ENCODE measurements at regions not wholly inside any gene's neighbourhood (a gene's known extent, or its start where the extent isn't known, plus 50 kb on each side); places are given as distances from the start of the nearest gene placed in this dataset.
A peak's percentile ranks its signal among the peaks of the same experiment; 100 is the strongest.

DNA sequence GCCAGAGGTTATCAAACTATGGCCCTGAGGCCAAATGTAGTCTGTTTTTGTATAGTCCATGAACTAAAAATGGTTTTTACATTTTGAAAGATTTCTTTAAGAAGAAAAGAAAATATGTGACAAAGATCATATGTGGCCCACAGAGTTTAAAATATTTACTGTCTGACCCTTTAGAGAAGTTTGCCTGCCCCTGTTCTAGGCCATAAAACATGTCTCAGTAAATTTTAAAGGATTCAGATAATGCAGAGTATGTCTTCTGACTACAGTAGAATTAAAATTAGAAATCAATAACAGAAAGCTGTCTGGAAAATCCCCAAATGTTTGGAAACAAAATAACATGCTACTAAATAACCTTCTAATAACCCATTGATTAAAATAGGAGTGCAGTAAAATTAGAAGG, 86.3 kb downstream of the KCNRG start:
- no peak for DNase-seq (ENCODE audit: low read depth in 2 of 2)

GRCh38 chr13:50104493-50104892, 89.2 kb downstream of the KCNRG start:
- no peak for DNase-seq (ENCODE audit: low read depth in 2 of 2)

DNA sequence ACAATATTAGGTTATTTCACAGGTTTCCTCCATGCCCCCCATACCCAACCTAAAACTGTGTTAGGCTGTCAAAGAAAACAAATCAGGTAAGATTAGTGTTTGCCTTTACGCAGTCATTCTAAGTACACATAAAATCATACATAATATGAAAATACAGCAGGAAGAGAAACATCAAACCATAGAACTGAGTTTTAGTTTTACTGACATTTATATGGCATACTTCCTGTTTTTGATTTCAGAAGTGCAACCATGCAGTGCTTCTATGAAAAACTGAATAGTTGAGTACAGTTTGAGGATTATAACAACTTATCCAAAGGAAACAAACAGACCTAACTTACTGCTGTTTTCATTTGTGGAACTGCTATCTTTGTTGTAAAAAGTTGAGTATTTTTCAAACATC, 91.3 kb downstream of the KCNRG start:
- DNase-seq (ENCODE audit: low read depth in 2 of 2): no peak

GRCh38 chr13:50107205-50107604, 92.0 kb downstream of the KCNRG start:
- no peak for DNase-seq (ENCODE audit: low read depth in 2 of 2)

DNA sequence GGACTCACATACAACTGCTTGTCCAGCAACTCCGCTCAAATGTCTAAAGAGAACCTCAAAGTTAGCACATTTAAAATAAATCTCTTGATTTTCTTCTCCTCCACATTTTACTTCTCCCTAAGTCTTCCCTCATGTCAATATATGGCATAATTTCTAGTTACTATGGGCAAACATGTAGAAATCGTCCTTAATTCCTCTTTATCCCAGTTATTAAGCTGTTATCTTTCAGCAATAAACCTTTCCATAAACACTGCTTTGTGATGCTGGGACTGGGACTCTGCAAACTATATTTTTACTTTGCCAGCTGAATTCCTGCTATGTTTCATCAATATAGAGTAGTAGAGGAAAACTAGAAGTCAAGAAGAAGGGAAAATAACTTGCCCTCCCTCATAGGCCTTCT, 99.7 kb downstream of the KCNRG start:
- DNase-seq (ENCODE audit: low read depth in 2 of 2): no peak

DNA sequence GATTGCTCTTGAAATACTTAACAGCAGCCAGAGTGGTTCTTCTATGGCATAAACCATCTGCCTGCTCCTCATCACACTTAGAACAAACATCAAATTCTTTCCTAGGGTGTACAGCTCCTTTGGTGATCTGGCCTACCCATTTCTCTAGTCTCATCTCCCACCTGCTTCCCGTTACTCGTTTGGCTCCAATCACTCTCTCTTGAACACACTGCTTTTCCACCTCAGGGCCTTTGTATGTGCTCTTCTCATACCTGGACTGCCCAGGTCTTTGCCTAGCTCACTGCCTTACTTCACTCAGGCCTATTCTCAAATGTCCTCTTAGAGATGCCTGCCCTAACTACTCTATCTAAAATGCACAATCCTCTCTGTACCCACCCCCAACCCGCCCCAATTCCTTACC, 100.5 kb downstream of the KCNRG start:
- no peak for DNase-seq (ENCODE audit: low read depth in 2 of 2)

- no peak for DNase-seq (ENCODE audit: low read depth in 2 of 2)
These were observed 101.3 kb downstream of the KCNRG start for GRCh38 chr13:50116430-50116973.

DNA sequence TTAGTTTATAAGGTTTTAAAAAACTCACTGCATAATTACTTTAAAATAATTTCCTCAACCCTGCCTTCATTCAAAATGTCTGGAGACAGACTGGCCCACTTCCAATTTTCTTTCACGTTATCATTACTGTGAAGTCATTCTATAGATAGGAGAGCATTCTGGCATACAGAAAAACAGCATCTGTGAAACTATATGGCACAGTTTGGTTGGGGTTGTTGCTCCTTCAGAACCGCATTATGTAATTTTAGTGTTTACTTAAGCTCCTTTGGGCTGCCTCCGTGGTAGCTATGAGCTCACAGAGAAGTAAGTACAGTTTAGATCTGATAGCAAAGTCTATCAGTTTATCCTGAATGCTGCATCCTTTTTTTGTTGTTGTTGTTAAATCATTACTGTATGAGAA, 104.3 kb downstream of the KCNRG start:
- DNase-seq (ENCODE audit: low read depth in 2 of 2): no peak

- DNase-seq (ENCODE audit: low read depth in 2 of 2): no peak
These were observed 107.2 kb downstream of the KCNRG start for GRCh38 chr13:50122455-50122854.

DNA sequence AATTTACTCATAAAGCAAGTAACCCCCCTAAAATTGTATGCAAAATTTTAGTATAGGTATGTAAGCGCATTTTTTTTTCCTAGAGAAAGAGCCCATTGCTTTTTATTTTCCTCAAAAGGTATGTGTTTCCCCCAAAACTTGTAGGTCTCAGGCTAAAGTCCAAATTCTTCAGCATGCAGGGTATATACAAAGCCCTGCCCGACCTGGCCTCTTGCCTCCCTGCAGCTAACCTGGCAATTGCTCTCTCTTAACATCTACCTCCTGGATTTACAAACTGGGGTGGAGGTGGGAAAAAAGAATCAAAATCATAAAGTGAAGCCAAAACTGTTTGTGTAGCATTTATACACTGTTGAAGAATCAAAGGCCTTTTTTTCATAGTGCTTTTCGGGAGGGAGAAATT, 107.8 kb downstream of the KCNRG start:
- no peak for DNase-seq (ENCODE audit: low read depth in 2 of 2)

DNA sequence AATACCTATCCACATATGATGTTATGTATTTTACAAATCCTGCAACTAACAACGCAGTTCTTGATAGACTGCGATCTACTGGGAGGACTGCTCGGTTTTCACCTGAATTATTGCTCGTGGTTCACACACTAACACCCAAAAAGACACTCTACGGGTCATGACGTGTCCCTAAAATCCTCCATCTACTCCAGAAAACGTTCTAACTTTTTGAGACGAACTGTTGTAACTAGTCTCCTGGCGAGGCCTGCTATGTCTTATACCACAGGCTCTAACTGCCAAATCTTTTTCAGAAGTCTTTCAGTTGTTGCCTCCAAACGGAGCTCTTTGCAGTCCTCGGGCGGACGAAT, 108.2 kb downstream of the KCNRG start:
- no peak for DNase-seq (ENCODE audit: low read depth in 2 of 2)

- peak; percentile 49 to 61 for DNase-seq (ENCODE audit: low read depth in 2 of 2)
These were observed 108.8 kb downstream of the KCNRG start for GRCh38 chr13:50123862-50124535.

GRCh38 chr13:50124536-50125303, 109.5 kb downstream of the KCNRG start:
- DNase-seq (ENCODE audit: low read depth in 2 of 2): peak; percentile 85 to 86

DNA sequence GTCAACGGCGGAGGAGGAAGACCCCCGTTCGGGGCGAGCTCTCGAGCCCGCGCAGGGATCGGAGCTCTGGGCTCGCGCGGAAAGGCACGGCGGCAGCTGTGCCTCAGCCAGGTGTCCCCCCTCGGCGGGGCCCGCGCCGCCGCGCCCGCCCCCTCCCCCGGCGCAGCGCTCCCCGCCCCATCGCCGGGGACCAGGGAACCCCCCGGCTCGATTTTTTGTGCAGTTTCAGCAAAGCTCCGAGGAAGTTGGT, 110.0 kb downstream of the KCNRG start:
- no peak for DNase-seq (ENCODE audit: low read depth in 2 of 2)

DNA sequence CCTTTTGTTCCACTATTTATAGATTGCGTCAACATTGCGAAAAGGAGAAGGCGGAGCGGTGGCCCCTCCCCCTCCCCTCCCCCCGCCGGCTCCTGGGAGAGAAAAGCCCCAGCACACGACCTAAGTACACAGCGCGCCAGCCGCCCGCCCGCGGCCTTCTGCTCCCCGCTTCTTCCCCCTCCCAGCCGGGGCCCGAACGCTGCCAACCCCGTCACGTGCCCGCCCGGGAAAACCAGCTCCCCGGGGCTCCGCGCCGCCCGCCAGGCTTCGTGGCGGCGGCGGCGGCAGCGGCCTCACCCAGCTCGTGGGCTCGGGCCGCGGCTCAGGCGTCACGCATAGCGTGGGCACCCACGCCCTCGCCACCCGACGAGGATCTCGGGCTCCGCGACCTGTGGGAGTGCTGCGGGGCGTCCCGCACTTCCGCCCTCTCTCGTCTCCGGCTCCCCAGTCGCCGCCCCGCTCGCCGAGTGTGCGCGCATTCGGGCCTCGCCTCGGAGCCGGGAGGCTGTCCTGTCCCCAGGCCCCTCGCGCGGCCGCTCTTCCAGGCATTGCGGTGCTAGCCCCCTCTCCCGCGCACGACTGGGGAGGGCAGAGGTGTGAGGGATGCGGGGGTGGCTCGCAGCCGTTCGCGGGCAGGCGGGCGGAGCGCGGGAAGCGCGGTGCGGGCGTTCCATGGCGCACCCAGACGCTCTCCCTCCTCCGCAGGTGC, 110.5 kb downstream of the KCNRG start:
- DNase-seq (ENCODE audit: low read depth in 2 of 2): peak; percentile 71 to 77

GRCh38 chr13:50126263-50126992, 111.2 kb downstream of the KCNRG start:
- DNase-seq (ENCODE audit: low read depth in 2 of 2): no peak

DNA sequence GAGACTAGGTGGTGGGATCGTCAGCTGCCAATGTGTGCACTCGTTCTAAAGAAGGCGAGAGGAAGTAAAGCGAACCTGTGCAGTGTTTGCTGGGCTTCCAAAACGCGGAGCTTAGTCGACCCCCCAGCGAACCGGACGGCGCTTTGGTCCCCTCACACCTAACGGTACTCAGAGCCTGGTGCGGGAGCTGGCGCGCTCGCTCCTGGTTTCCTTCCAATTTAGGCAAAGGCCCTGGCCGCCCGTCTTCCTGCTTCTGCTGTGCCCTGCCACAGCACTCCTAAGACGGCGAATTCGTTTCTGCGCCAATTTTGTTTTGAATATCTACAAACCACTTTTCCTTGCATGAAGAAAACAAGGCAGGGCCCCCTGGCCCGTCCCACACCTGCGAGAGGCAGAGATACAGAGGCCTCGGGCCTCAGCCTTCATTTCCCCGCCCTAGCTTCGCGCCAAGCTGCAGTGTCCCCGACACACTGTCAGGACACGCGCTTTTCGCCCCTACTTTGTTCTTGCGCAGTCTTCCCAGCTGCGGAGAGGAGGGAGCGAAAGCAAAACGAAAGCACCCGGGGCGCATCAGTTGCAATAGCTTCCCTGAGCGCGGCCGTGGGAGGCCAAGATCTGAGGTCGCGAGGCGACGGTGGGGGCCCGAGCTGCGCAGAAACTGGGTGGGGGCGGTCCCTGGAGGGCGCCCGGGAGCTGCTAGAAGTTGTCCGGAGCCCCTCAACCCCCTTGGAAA, 111.9 kb downstream of the KCNRG start:
- DNase-seq (ENCODE audit: low read depth in 2 of 2): peak in 1 of 2 experiments; percentile 45

GRCh38 chr13:50127726-50128291, 112.6 kb downstream of the KCNRG start:
- no peak for DNase-seq (ENCODE audit: low read depth in 2 of 2)

DNA sequence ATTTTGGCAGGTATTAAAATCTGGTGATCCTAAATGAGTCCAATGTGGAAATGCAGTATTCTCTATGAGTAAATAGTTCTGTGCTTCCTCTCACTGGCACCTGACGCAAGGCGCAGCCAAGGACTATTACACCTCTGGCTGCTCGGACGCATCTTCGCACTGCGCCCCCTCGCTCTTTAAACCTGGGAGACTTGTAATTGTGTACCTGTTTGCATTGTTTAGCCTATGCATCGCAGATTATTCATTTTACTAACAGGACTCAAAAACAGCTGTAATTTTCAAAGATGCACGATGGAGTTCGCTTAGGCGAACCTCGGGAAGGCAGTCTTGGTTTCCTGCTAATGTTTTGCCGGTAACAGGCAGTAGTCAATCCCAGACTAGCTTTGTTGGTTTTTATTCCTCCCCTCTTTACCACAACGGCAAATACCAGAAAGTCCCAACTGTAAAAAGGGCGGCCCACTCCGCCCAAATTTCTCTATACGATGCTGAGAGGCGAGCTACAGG, 113.2 kb downstream of the KCNRG start:
- no peak for DNase-seq (ENCODE audit: low read depth in 2 of 2)

GRCh38 chr13:50129081-50129705, 113.9 kb downstream of the KCNRG start:
- no peak for DNase-seq (ENCODE audit: low read depth in 2 of 2)

GRCh38 chr13:50129706-50130122, 114.5 kb downstream of the KCNRG start:
- DNase-seq (ENCODE audit: low read depth in 2 of 2): no peak
